Calu3 (cell line): ENCODE measurements at regions not wholly inside any gene's neighbourhood (a gene's known extent, or its start where the extent isn't known, plus 50 kb on each side); places are given as distances from the start of the nearest gene placed in this dataset.

Experiments
- BruUV-seq: library from RNA; stranded (reverse); fragments of 400-500 nt; replicated peaks from 2 replicates; lab custom pipeline; 2021; lab: Mats Ljungman, UMichigan
- CTCF ChIA-PET: fragments of 300-600 bp; sonication (Branson Sonifier 250); formaldehyde crosslinking; loops from one replicate; lab custom pipeline; 2022; ENCODE audit warnings: antibody characterized with exemption; lab: Charles Lee
- DNase-seq: peaks from one replicate; pipeline ENCODE4 v3.0.0; 2022
- H3K27ac Mint-ChIP-seq: one replicate; pipeline ENCODE4 v1.8.0; 2022; ENCODE audit warnings: mixed read lengths; ENCODE audit not compliant: unreplicated experiment
- H3K27me3 Mint-ChIP-seq: one replicate; pipeline ENCODE4 v1.8.0; 2022; ENCODE audit warnings: mixed read lengths; ENCODE audit not compliant: unreplicated experiment
- H3K36me3 Mint-ChIP-seq: one replicate; pipeline ENCODE4 v1.8.0; 2022; ENCODE audit warnings: mild to moderate bottlenecking, moderate library complexity, mixed read lengths; ENCODE audit not compliant: insufficient read depth, unreplicated experiment
- H3K4me1 Mint-ChIP-seq: one replicate; pipeline ENCODE4 v1.8.0; 2022; ENCODE audit warnings: mild to moderate bottlenecking, low read depth, mixed read lengths; ENCODE audit not compliant: unreplicated experiment
- H3K4me3 Mint-ChIP-seq: one replicate; pipeline ENCODE4 v1.8.0; 2022; ENCODE audit warnings: mild to moderate bottlenecking, low read depth, moderate library complexity, mixed read lengths; ENCODE audit not compliant: unreplicated experiment
- H3K9me3 Mint-ChIP-seq: one replicate; pipeline ENCODE4 v1.8.0; 2022; ENCODE audit warnings: low read depth, mixed read lengths; ENCODE audit not compliant: unreplicated experiment
- CTCF ChIP-seq: fragments of 200-600 bp; IDR thresholded peaks from one replicate; pipeline ENCODE4 v1.8.0; 2022; ENCODE audit warnings: antibody characterized with exemption; ENCODE audit not compliant: unreplicated experiment
- intact Hi-C: fragments of 100-400 bp; cut with micrococcal nuclease; formaldehyde crosslinking; loops from one replicate; pipeline ENCODE4 v1.10.0; 2022; ENCODE audit not compliant: unreplicated experiment

GRCh38 chr9:119005162-119005561 is 364.1 kb downstream of the BRINP1 start:
- Mint-ChIP-seq H3K9me3 (no peaks in the 10 kb centered on the region), H3K4me1 (no peaks in the 10 kb centered on the region), H3K27ac (no peak overlapping the region), H3K27me3 (no peaks in the 10 kb centered on the region), H3K36me3 (no peaks in the 10 kb centered on the region), H3K4me3 (no peak overlapping the region)
- BruUV-seq: no TSS peak
- intact Hi-C loops: no loop called here
- no peak for TF ChIP-seq CTCF
- no peak for DNase-seq
- CTCF ChIA-PET: no interaction called here

- no peaks in the 10 kb centered on the region for H3K36me3 Mint-ChIP-seq
Measured at GRCh38 chr9:119009249-119009648, 360.0 kb downstream of the BRINP1 start.

GRCh38 chr9:119020284-119020683 is 349.0 kb downstream of the BRINP1 start:
- CTCF ChIA-PET: no interaction called here
- H3K27ac Mint-ChIP-seq: no peak overlapping the region
- no peak for TF ChIP-seq CTCF
- no peaks in the 10 kb centered on the region for H3K36me3 Mint-ChIP-seq
- no peaks in the 10 kb centered on the region for H3K4me1 Mint-ChIP-seq
- BruUV-seq: no TSS peak
- DNase-seq: no peak
- no peaks in the 10 kb centered on the region for H3K27me3 Mint-ChIP-seq
- H3K9me3 Mint-ChIP-seq: peaks cover 7% of the 10 kb centered on the region
- no peak overlapping the region for H3K4me3 Mint-ChIP-seq
- intact Hi-C loops: no loop called here

More at GRCh38 chr9:119009249-119009648, 360.0 kb downstream of the BRINP1 start:
- no TSS peak for BruUV-seq
- intact Hi-C loops: no loop called here
- Mint-ChIP-seq H3K4me3 (no peak overlapping the region), H3K9me3 (peaks cover 2% of the 10 kb centered on the region), H3K27me3 (no peaks in the 10 kb centered on the region), H3K4me1 (no peaks in the 10 kb centered on the region), H3K27ac (no peak overlapping the region)
- CTCF ChIA-PET: no interaction called here
- TF ChIP-seq CTCF: no peak
- DNase-seq: no peak

GRCh38 chr9:119020730-119021333 is 348.4 kb downstream of the BRINP1 start:
- no TSS peak for BruUV-seq
- Mint-ChIP-seq H3K27me3 (no peaks in the 10 kb centered on the region), H3K9me3 (peaks cover 7% of the 10 kb centered on the region), H3K4me3 (no peak overlapping the region), H3K36me3 (no peaks in the 10 kb centered on the region), H3K27ac (no peak overlapping the region), H3K4me1 (no peaks in the 10 kb centered on the region)
- intact Hi-C loops: no loop called here
- no peak for DNase-seq
- TF ChIP-seq CTCF: no peak
- CTCF ChIA-PET: no interaction called here
